Neural progenitor cell (in vitro differentiated cells): ENCODE measurements at regions not wholly inside any gene's neighbourhood (a gene's known extent, or its start where the extent isn't known, plus 50 kb on each side); places are given as distances from the start of the nearest gene placed in this dataset.

Experiments used
- DNase-seq: peaks from one replicate; pipeline ENCODE4 v3.0.0-alpha.2; 2016; ENCODE audit warnings: low spot score
- H2AFZ ChIP-seq: fragments of 200-600 bp; sonication (generic); replicated peaks from 2 replicates; pipeline ENCODE4 v1.6.1; 2016; ENCODE audit warnings: antibody characterized with exemption
- H3F3A ChIP-seq: fragments of 200-600 bp; sonication (generic); 2 replicates; pipeline ENCODE4 v1.6.1; 2016; ENCODE audit warnings: antibody characterized with exemption, low read depth
- H3K27ac ChIP-seq: fragments of 200-600 bp; sonication (generic); 2 replicates; pipeline ENCODE4 v1.5.1; 2016; ENCODE audit warnings: mild to moderate bottlenecking
- H3K27me3 ChIP-seq: fragments of 200-600 bp; sonication (generic); 2 replicates; pipeline ENCODE4 v1.6.1; 2016; ENCODE audit warnings: mild to moderate bottlenecking, moderate library complexity
- H3K36me3 ChIP-seq: fragments of 200-600 bp; sonication (generic); 2 replicates; pipeline ENCODE4 v1.5.1; 2016
- H3K4me1 ChIP-seq: fragments of 200-600 bp; sonication (generic); 2 replicates; pipeline ENCODE4 v1.6.1; 2016; ENCODE audit warnings: mixed run types
- H3K4me2 ChIP-seq: fragments of 200-600 bp; sonication (generic); 2 replicates; pipeline ENCODE4 v1.6.1; 2016
- H3K4me3 ChIP-seq: fragments of 200-600 bp; sonication (generic); 2 replicates; pipeline ENCODE4 v1.5.1; 2016
- H3K79me2 ChIP-seq: fragments of 200-600 bp; sonication (generic); 2 replicates; pipeline ENCODE4 v1.6.1; 2016; ENCODE audit warnings: low read depth
- H3K9ac ChIP-seq: fragments of 200-600 bp; sonication (generic); 2 replicates; pipeline ENCODE4 v1.6.1; 2016
- H3K9me3 ChIP-seq: fragments of 200-600 bp; sonication (generic); 2 replicates; pipeline ENCODE4 v1.5.1; 2016; ENCODE audit warnings: low read depth
- H4K20me1 ChIP-seq: fragments of 200-600 bp; sonication (generic); 2 replicates; pipeline ENCODE4 v1.6.1; 2016; ENCODE audit warnings: low read depth
- H3K27ac Mint-ChIP-seq: 3 replicates; pipeline ENCODE4 v1.8.0; 2021; ENCODE audit warnings: mixed read lengths
- H3K27me3 Mint-ChIP-seq: 2 replicates; pipeline ENCODE4 v1.8.0; 2022; ENCODE audit warnings: low read depth, mild to moderate bottlenecking, inconsistent platforms, moderate library complexity, mixed read lengths; ENCODE audit not compliant: insufficient read depth
- H3K36me3 Mint-ChIP-seq: 3 replicates; pipeline ENCODE4 v1.8.0; 2021; ENCODE audit warnings: mixed read lengths
- H3K4me1 Mint-ChIP-seq: 3 replicates; pipeline ENCODE4 v1.8.0; 2021; ENCODE audit warnings: mixed read lengths
- H3K4me3 Mint-ChIP-seq: 3 replicates; pipeline ENCODE4 v1.8.0; 2021; ENCODE audit warnings: mild to moderate bottlenecking, moderate library complexity, mixed read lengths
- H3K9me3 Mint-ChIP-seq: 3 replicates; pipeline ENCODE4 v1.8.0; 2020; ENCODE audit warnings: mixed read lengths
- CTCF ChIP-seq: fragments of 200-600 bp; sonication (generic); IDR thresholded peaks from 2 replicates; pipeline ENCODE4 v1.5.1; 2017; ENCODE audit warnings: antibody characterized with exemption, mild to moderate bottlenecking
- EZH2 ChIP-seq: fragments of 200-600 bp; sonication (generic); IDR thresholded peaks from 2 replicates; pipeline ENCODE4 v1.6.1; 2017; ENCODE audit warnings: antibody characterized with exemption, mild to moderate bottlenecking, moderate library complexity
- EZH2phosphoT487 ChIP-seq: fragments of 200-600 bp; sonication (generic); IDR thresholded peaks from 2 replicates; pipeline ENCODE4 v1.6.1; 2017; ENCODE audit warnings: antibody characterized with exemption

- Histone ChIP-seq H3K27me3 (no peaks in the 10 kb centered on the region), H4K20me1 (no peaks in the 10 kb centered on the region), H3K27ac (no peak overlapping the region), H3F3A (no peaks in the 10 kb centered on the region), H3K4me3 (no peak overlapping the region), H3K36me3 (no peaks in the 10 kb centered on the region), H3K9me3 (no peaks in the 10 kb centered on the region), H3K9ac (no peak overlapping the region), H2AFZ (peak overlapping the region; percentile 74), H3K4me1 (peaks cover 21% of the 10 kb centered on the region), H3K79me2 (no peaks in the 10 kb centered on the region), H3K4me2 (no peak overlapping the region)
- Mint-ChIP-seq H3K27me3 (no peaks in the 10 kb centered on the region), H3K27ac (no peak overlapping the region), H3K9me3 (no peaks in the 10 kb centered on the region), H3K4me1 (peaks cover 15% of the 10 kb centered on the region), H3K4me3 (no peak overlapping the region), H3K36me3 (no peaks in the 10 kb centered on the region)
- TF ChIP-seq CTCF (no peak), EZH2phosphoT487 (no peak), EZH2 (no peak)
- no peak for DNase-seq
Measured at GRCh38 chr15:95454403-95455262, 875.9 kb upstream of the NR2F2 start.

- H3K4me2 ChIP-seq = no peak overlapping the region
- Mint-ChIP-seq H3K27ac (no peak overlapping the region), H3K4me1 (peaks cover 10% of the 10 kb centered on the region), H3K27me3 (no peaks in the 10 kb centered on the region), H3K36me3 (no peaks in the 10 kb centered on the region), H3K9me3 (no peaks in the 10 kb centered on the region), H3K4me3 (no peak overlapping the region)
- TF ChIP-seq CTCF (no peak), EZH2phosphoT487 (no peak), EZH2 (no peak)
- no peaks in the 10 kb centered on the region for H3K27me3 ChIP-seq
- H3K36me3 ChIP-seq = no peaks in the 10 kb centered on the region
- H3K9ac ChIP-seq = no peak overlapping the region
- no peak overlapping the region for H2AFZ ChIP-seq
- DNase-seq = no peak
- H3K4me1 ChIP-seq = peaks cover 21% of the 10 kb centered on the region
- H3K79me2 ChIP-seq = no peaks in the 10 kb centered on the region
- no peaks in the 10 kb centered on the region for H4K20me1 ChIP-seq
- H3K4me3 ChIP-seq = no peak overlapping the region
- H3F3A ChIP-seq = no peaks in the 10 kb centered on the region
- H3K27ac ChIP-seq = no peak overlapping the region
- H3K9me3 ChIP-seq = no peaks in the 10 kb centered on the region
Measured at GRCh38 chr15:95457520-95457919, 873.0 kb upstream of the NR2F2 start.

GRCh38 chr15:95458721-95459120 lies 871.8 kb upstream of the NR2F2 start:
- Histone ChIP-seq H3K36me3 (no peaks in the 10 kb centered on the region), H3K9me3 (no peaks in the 10 kb centered on the region), H3K4me3 (no peak overlapping the region), H3K9ac (no peak overlapping the region), H3K4me1 (peaks cover 21% of the 10 kb centered on the region), H3K27ac (no peak overlapping the region), H3K27me3 (no peaks in the 10 kb centered on the region), H3F3A (no peaks in the 10 kb centered on the region), H3K79me2 (no peaks in the 10 kb centered on the region), H3K4me2 (no peak overlapping the region), H4K20me1 (no peaks in the 10 kb centered on the region), H2AFZ (no peak overlapping the region)
- H3K36me3 Mint-ChIP-seq = no peaks in the 10 kb centered on the region
- H3K9me3 Mint-ChIP-seq = no peaks in the 10 kb centered on the region
- H3K4me3 Mint-ChIP-seq = no peak overlapping the region
- DNase-seq = no peak
- TF ChIP-seq EZH2 (no peak), CTCF (no peak), EZH2phosphoT487 (no peak)
- H3K27ac Mint-ChIP-seq = no peak overlapping the region
- H3K4me1 Mint-ChIP-seq = peaks cover 10% of the 10 kb centered on the region
- peaks cover 3% of the 10 kb centered on the region for H3K27me3 Mint-ChIP-seq
